GM23338 (cell line): ENCODE measurements at regions not wholly inside any gene's neighbourhood (a gene's known extent, or its start where the extent isn't known, plus 50 kb on each side); places are given as distances from the start of the nearest gene placed in this dataset.

ENCODE experiments used
- ATAC-seq: fragments of 200-7000 bp; cut with Tn5 transposase; 3 replicates; pipeline ENCODE4 v1.9.1; 2020
- DNase-seq: peaks from one replicate; pipeline ENCODE4 v3.0.0-alpha.2; 2015; ENCODE audit warnings: low spot score
- H2AFZ ChIP-seq: fragments of 200-600 bp; sonication (generic); 2 replicates; pipeline ENCODE4 v1.8.0; 2016; ENCODE audit warnings: antibody characterized with exemption, mild to moderate bottlenecking, moderate library complexity
- H3F3A ChIP-seq: fragments of 200-600 bp; sonication (generic); replicated peaks from 2 replicates; pipeline ENCODE4 v1.8.0; 2017; ENCODE audit warnings: antibody characterized with exemption, mixed run types, low read depth
- H3K27ac ChIP-seq: fragments of 200-600 bp; sonication (generic); 2 replicates; pipeline ENCODE4 v1.6.1; 2016; ENCODE audit warnings: low read depth
- H3K27me3 ChIP-seq: fragments of 200-600 bp; sonication (generic); 2 replicates; pipeline ENCODE4 v1.8.0; 2016; ENCODE audit warnings: mild to moderate bottlenecking, mixed run types, moderate library complexity; ENCODE audit not compliant: insufficient read depth
- H3K36me3 ChIP-seq: fragments of 200-600 bp; sonication (generic); 2 replicates; pipeline ENCODE4 v1.8.0; 2016; ENCODE audit warnings: mild to moderate bottlenecking; ENCODE audit not compliant: insufficient read depth
- H3K4me1 ChIP-seq: fragments of 200-600 bp; sonication (generic); 2 replicates; pipeline ENCODE4 v1.8.0; 2016; ENCODE audit warnings: mild to moderate bottlenecking, moderate library complexity; ENCODE audit not compliant: insufficient read depth
- H3K4me2 ChIP-seq: fragments of 200-600 bp; sonication (generic); 2 replicates; pipeline ENCODE4 v1.7.1; 2017; ENCODE audit warnings: mixed run types
- H3K4me3 ChIP-seq: fragments of 200-600 bp; sonication (generic); 2 replicates; pipeline ENCODE4 v1.6.1; 2016; ENCODE audit warnings: mixed run types
- H3K79me2 ChIP-seq: fragments of 200-600 bp; sonication (generic); replicated peaks from 2 replicates; pipeline ENCODE4 v1.8.0; 2017; ENCODE audit warnings: mild to moderate bottlenecking; ENCODE audit not compliant: insufficient read depth
- H3K9me2 ChIP-seq: fragments of 200-600 bp; sonication (generic); 2 replicates; pipeline ENCODE4 v1.8.0; 2017; ENCODE audit not compliant: insufficient read depth
- H4K20me1 ChIP-seq: fragments of 200-600 bp; sonication (generic); replicated peaks from 2 replicates; pipeline ENCODE4 v1.8.0; 2017; ENCODE audit warnings: mild to moderate bottlenecking; ENCODE audit not compliant: insufficient read depth
- H3K27ac Mint-ChIP-seq: 2 replicates; pipeline ENCODE4 v1.8.0; 2020; ENCODE audit warnings: inconsistent platforms, mild to moderate bottlenecking, moderate library complexity, mixed read lengths
- H3K27me3 Mint-ChIP-seq: 3 replicates; pipeline ENCODE4 v1.8.0; 2022; ENCODE audit warnings: low read depth, mild to moderate bottlenecking, moderate library complexity, mixed read lengths, inconsistent platforms; ENCODE audit not compliant: insufficient read depth, poor library complexity
- H3K36me3 Mint-ChIP-seq: 3 replicates; pipeline ENCODE4 v1.8.0; 2021; ENCODE audit warnings: low read depth, mild to moderate bottlenecking, inconsistent platforms, moderate library complexity, mixed read lengths
- H3K4me1 Mint-ChIP-seq: 3 replicates; pipeline ENCODE4 v1.8.0; 2020; ENCODE audit warnings: mild to moderate bottlenecking, inconsistent platforms, mixed read lengths
- H3K4me3 Mint-ChIP-seq: 3 replicates; pipeline ENCODE4 v1.8.0; 2021; ENCODE audit warnings: moderate library complexity, mild to moderate bottlenecking, inconsistent platforms, mixed read lengths
- H3K9me3 Mint-ChIP-seq: 3 replicates; pipeline ENCODE4 v1.8.0; 2020; ENCODE audit warnings: moderate library complexity, mild to moderate bottlenecking, inconsistent platforms, mixed read lengths
- CREB1 ChIP-seq: fragments of 250-450 bp; sonication (Bioruptor Pico); IDR thresholded peaks from 2 replicates; pipeline ENCODE4 v1.5.0; 2020; ENCODE audit warnings: low read depth, mild to moderate bottlenecking, moderate library complexity
- EZH2 ChIP-seq: fragments of 200-600 bp; sonication (generic); IDR thresholded peaks from one replicate; pipeline ENCODE4 v1.8.0; 2017; ENCODE audit warnings: antibody characterized with exemption, mild to moderate bottlenecking, low read depth; ENCODE audit not compliant: unreplicated experiment
- EZH2phosphoT487 ChIP-seq: fragments of 200-600 bp; sonication (generic); IDR thresholded peaks from one replicate; pipeline ENCODE4 v1.8.1; 2018; ENCODE audit warnings: antibody characterized with exemption; ENCODE audit not compliant: unreplicated experiment
- JUNB ChIP-seq: IDR thresholded peaks from one replicate; pipeline ENCODE4 v1.6.1; 2016; ENCODE audit warnings: antibody characterized with exemption; ENCODE audit not compliant: unreplicated experiment
- NANOG ChIP-seq: IDR thresholded peaks from 2 replicates; pipeline ENCODE4 v1.6.1; 2016; ENCODE audit warnings: antibody characterized with exemption, borderline replicate concordance
- POLR2AphosphoS5 ChIP-seq: IDR thresholded peaks from 2 replicates; pipeline ENCODE4 v1.6.1; 2016; ENCODE audit warnings: antibody characterized with exemption, low read depth
- TF ChIP-seq, protein P1 (sequence below): fragments of 250-450 bp; sonication (Bioruptor Pico); IDR thresholded peaks from 2 replicates; pipeline ENCODE4 v1.5.0; 2020; ENCODE audit warnings: mild to moderate bottlenecking, moderate library complexity
- TF ChIP-seq, protein P2 (sequence below), 2 experiments: fragments of 200-600 bp in 1 of 2; sonication (generic) in 1 of 2; conservative IDR thresholded peaks; 2 replicates each; pipeline versions ENCODE4 v1.5.1 to v1.6.1; 2016 to 2017; ENCODE audit warnings: antibody characterized with exemption in 2 of 2, low read depth in 2 of 2, mild to moderate bottlenecking in 2 of 2, moderate library complexity in 1 of 2
- TF ChIP-seq, protein P3 (sequence below): IDR thresholded peaks from one replicate; pipeline ENCODE4 v1.6.1; 2018; ENCODE audit warnings: antibody characterized with exemption; ENCODE audit not compliant: unreplicated experiment

DNA sequence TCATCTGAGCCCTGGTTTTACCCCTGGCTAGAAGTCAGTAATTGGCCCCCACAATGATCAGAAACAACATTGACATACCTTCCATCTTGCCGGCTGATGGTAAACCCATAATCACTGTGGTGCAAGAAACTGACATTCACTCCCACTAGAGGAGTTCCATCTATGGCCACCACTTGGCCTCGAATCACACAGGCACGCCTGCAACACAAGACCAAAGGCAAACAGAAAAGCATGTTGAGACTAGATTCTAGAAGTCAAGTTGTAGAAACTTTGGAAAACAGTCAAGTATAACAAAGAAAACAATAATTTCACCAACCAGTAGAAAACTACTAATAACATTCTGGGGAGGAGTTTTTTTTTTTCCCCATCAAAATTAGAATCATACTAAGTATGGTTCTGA is 183.4 kb downstream of the SH2D1A start (continued):
- TF ChIP-seq, protein P1, sequence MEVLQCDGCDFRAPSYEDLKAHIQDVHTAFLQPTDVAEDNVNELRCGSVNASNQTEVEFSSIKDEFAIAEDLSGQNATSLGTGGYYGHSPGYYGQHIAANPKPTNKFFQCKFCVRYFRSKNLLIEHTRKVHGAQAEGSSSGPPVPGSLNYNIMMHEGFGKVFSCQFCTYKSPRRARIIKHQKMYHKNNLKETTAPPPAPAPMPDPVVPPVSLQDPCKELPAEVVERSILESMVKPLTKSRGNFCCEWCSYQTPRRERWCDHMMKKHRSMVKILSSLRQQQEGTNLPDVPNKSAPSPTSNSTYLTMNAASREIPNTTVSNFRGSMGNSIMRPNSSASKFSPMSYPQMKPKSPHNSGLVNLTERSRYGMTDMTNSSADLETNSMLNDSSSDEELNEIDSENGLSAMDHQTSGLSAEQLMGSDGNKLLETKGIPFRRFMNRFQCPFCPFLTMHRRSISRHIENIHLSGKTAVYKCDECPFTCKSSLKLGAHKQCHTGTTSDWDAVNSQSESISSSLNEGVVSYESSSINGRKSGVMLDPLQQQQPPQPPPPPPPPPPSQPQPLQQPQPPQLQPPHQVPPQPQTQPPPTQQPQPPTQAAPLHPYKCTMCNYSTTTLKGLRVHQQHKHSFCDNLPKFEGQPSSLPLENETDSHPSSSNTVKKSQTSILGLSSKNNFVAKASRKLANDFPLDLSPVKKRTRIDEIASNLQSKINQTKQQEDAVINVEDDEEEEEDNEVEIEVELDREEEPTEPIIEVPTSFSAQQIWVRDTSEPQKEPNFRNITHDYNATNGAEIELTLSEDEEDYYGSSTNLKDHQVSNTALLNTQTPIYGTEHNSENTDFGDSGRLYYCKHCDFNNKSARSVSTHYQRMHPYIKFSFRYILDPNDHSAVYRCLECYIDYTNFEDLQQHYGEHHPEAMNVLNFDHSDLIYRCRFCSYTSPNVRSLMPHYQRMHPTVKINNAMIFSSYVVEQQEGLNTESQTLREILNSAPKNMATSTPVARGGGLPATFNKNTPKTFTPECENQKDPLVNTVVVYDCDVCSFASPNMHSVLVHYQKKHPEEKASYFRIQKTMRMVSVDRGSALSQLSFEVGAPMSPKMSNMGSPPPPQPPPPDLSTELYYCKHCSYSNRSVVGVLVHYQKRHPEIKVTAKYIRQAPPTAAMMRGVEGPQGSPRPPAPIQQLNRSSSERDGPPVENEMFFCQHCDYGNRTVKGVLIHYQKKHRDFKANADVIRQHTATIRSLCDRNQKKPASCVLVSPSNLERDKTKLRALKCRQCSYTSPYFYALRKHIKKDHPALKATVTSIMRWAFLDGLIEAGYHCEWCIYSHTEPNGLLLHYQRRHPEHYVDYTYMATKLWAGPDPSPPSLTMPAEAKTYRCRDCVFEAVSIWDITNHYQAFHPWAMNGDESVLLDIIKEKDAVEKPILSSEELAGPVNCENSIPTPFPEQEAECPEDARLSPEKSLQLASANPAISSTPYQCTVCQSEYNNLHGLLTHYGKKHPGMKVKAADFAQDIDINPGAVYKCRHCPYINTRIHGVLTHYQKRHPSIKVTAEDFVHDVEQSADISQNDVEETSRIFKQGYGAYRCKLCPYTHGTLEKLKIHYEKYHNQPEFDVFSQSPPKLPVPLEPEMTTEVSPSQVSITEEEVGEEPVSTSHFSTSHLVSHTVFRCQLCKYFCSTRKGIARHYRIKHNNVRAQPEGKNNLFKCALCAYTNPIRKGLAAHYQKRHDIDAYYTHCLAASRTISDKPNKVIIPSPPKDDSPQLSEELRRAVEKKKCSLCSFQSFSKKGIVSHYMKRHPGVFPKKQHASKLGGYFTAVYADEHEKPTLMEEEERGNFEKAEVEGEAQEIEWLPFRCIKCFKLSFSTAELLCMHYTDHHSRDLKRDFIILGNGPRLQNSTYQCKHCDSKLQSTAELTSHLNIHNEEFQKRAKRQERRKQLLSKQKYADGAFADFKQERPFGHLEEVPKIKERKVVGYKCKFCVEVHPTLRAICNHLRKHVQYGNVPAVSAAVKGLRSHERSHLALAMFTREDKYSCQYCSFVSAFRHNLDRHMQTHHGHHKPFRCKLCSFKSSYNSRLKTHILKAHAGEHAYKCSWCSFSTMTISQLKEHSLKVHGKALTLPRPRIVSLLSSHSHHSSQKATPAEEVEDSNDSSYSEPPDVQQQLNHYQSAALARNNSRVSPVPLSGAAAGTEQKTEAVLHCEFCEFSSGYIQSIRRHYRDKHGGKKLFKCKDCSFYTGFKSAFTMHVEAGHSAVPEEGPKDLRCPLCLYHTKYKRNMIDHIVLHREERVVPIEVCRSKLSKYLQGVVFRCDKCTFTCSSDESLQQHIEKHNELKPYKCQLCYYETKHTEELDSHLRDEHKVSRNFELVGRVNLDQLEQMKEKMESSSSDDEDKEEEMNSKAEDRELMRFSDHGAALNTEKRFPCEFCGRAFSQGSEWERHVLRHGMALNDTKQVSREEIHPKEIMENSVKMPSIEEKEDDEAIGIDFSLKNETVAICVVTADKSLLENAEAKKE (CRISPR knock-in tag) = no peak
- TF ChIP-seq JUNB = no peak
- TF ChIP-seq, protein P2, sequence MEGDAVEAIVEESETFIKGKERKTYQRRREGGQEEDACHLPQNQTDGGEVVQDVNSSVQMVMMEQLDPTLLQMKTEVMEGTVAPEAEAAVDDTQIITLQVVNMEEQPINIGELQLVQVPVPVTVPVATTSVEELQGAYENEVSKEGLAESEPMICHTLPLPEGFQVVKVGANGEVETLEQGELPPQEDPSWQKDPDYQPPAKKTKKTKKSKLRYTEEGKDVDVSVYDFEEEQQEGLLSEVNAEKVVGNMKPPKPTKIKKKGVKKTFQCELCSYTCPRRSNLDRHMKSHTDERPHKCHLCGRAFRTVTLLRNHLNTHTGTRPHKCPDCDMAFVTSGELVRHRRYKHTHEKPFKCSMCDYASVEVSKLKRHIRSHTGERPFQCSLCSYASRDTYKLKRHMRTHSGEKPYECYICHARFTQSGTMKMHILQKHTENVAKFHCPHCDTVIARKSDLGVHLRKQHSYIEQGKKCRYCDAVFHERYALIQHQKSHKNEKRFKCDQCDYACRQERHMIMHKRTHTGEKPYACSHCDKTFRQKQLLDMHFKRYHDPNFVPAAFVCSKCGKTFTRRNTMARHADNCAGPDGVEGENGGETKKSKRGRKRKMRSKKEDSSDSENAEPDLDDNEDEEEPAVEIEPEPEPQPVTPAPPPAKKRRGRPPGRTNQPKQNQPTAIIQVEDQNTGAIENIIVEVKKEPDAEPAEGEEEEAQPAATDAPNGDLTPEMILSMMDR (conservative IDR thresholded peaks at IDR 0.05; ENCODE audit: low read depth in 2 of 2) = no peak
- TF ChIP-seq NANOG = no peak
- no peak for TF ChIP-seq CREB1 (CRISPR knock-in tag)
- TF ChIP-seq POLR2AphosphoS5 = no peak

DNA sequence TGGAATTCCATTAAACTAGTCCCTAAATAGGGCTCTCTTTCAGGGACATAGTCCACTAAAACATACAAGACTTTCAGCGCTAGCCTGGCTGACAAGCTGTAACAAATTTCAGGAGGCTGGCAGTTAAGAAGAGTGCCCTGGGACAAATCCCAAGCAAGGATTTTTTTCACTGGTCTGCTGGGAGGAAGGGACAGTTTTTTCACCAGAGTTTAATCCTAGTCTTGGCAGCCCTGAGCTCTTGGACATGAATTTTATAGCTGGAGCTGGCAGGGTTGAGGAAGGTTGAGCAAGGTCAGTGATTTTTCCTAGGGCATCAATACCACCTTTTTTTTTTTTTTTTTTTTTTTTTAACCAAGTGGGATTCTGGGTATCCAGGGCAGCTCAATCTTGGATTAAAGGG is 184.4 kb downstream of the SH2D1A start:
- peaks cover 21% of the 10 kb centered on the region for H3K4me1 ChIP-seq
- no peaks in the 10 kb centered on the region for H3K27me3 ChIP-seq
- H2AFZ ChIP-seq = no peak overlapping the region
- Mint-ChIP-seq H3K4me3 (no peak overlapping the region), H3K36me3 (no peaks in the 10 kb centered on the region), H3K27ac (no peak overlapping the region), H3K4me1 (peaks cover 31% of the 10 kb centered on the region), H3K27me3 (peaks cover 3% of the 10 kb centered on the region), H3K9me3 (no peaks in the 10 kb centered on the region)
- no peak overlapping the region for H3K27ac ChIP-seq
- no peak overlapping the region for H3K4me2 ChIP-seq
- no peaks in the 10 kb centered on the region for H3K9me2 ChIP-seq
- DNase-seq (no peak), ATAC-seq (no peak)
- H3K4me3 ChIP-seq = no peak overlapping the region
- H4K20me1 ChIP-seq = no peaks in the 10 kb centered on the region
- TF ChIP-seq, protein P2 (conservative IDR thresholded peaks at IDR 0.05; ENCODE audit: low read depth in 2 of 2) = no peak
- TF ChIP-seq EZH2phosphoT487 = no peak
- no peak for TF ChIP-seq JUNB
- TF ChIP-seq EZH2 = no peak
- TF ChIP-seq, protein P3, sequence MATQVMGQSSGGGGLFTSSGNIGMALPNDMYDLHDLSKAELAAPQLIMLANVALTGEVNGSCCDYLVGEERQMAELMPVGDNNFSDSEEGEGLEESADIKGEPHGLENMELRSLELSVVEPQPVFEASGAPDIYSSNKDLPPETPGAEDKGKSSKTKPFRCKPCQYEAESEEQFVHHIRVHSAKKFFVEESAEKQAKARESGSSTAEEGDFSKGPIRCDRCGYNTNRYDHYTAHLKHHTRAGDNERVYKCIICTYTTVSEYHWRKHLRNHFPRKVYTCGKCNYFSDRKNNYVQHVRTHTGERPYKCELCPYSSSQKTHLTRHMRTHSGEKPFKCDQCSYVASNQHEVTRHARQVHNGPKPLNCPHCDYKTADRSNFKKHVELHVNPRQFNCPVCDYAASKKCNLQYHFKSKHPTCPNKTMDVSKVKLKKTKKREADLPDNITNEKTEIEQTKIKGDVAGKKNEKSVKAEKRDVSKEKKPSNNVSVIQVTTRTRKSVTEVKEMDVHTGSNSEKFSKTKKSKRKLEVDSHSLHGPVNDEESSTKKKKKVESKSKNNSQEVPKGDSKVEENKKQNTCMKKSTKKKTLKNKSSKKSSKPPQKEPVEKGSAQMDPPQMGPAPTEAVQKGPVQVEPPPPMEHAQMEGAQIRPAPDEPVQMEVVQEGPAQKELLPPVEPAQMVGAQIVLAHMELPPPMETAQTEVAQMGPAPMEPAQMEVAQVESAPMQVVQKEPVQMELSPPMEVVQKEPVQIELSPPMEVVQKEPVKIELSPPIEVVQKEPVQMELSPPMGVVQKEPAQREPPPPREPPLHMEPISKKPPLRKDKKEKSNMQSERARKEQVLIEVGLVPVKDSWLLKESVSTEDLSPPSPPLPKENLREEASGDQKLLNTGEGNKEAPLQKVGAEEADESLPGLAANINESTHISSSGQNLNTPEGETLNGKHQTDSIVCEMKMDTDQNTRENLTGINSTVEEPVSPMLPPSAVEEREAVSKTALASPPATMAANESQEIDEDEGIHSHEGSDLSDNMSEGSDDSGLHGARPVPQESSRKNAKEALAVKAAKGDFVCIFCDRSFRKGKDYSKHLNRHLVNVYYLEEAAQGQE = no peak
- no peaks in the 10 kb centered on the region for H3K36me3 ChIP-seq
- H3F3A ChIP-seq = no peaks in the 10 kb centered on the region
- no peaks in the 10 kb centered on the region for H3K79me2 ChIP-seq
